OCI-LY7 (cell line): ENCODE measurements at regions not wholly inside any gene's neighbourhood (a gene's known extent, or its start where the extent isn't known, plus 50 kb on each side); places are given as distances from the start of the nearest gene placed in this dataset.

Experiments
- CTCF ChIP-seq: fragments of 200-600 bp; sonication (generic); conservative IDR thresholded peaks from 2 replicates; pipeline ENCODE4 v1.5.1; 2014; ENCODE audit warnings: mild to moderate bottlenecking, antibody characterized with exemption, low read length, moderate library complexity, mixed read lengths
- EZH2phosphoT487 ChIP-seq: fragments of 200-600 bp; sonication (generic); IDR thresholded peaks from 2 replicates; pipeline ENCODE4 v1.6.1; 2018; ENCODE audit warnings: low read depth, borderline replicate concordance, mild to moderate bottlenecking, mixed run types, antibody characterized with exemption, low read length, moderate library complexity, mixed read lengths

- TF ChIP-seq CTCF (no peak), EZH2phosphoT487 (no peak)
These were observed 308.5 kb upstream of the MAGI2 start for GRCh38 chr7:79761876-79762429.
